ENCODE measurements at regions not wholly inside any gene's neighbourhood (a gene's known extent, or its start where the extent isn't known, plus 50 kb on each side); places are given as distances from the start of the nearest gene placed in this dataset.

- no peak for DNase-seq (ENCODE audit: low read depth)
Observed at GRCh38 chr5:96035796-96036195, 74.1 kb upstream of the ELL2 start.

- DNase-seq (ENCODE audit: low read depth), result no peak
Observed at GRCh38 chr5:96033116-96033515, 71.5 kb upstream of the ELL2 start.

- no peak for DNase-seq (ENCODE audit: low read depth)
Observed at GRCh38 chr5:96031811-96032261, 70.2 kb upstream of the ELL2 start.

- no peak for DNase-seq (ENCODE audit: low read depth)
Observed at GRCh38 chr5:96031180-96031579, 69.5 kb upstream of the ELL2 start.

DNA sequence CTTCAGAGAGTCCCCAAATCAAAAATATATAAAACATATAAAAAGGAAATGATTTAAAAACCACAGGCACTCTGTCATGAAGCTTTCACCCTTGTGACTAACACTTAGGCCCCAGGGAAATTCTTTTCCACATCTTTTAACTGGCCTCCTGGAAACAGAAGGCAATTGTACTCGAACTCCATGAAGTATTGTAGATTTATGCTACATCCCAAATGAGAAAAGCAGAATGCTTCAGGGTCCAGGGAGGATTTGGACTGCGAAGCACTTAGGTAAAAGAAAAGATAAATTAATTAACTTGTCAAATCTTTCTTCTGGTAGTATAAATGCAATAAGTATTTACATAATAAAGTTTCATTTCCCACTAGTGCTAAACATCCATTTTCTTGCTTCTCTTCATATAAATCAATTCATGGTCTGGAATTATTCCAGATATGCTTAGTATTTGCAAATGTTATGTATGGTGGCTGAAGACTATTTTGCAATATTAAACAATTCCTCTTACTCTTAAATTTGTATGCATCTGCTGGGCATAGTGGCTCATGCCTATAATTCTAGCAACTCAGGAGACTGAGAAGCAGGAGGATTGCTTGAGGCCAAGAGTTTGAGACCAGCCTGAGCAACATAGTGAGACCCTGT, 64.9 kb upstream of the ELL2 start:
- DNase-seq (ENCODE audit: low read depth), result no peak

DNA sequence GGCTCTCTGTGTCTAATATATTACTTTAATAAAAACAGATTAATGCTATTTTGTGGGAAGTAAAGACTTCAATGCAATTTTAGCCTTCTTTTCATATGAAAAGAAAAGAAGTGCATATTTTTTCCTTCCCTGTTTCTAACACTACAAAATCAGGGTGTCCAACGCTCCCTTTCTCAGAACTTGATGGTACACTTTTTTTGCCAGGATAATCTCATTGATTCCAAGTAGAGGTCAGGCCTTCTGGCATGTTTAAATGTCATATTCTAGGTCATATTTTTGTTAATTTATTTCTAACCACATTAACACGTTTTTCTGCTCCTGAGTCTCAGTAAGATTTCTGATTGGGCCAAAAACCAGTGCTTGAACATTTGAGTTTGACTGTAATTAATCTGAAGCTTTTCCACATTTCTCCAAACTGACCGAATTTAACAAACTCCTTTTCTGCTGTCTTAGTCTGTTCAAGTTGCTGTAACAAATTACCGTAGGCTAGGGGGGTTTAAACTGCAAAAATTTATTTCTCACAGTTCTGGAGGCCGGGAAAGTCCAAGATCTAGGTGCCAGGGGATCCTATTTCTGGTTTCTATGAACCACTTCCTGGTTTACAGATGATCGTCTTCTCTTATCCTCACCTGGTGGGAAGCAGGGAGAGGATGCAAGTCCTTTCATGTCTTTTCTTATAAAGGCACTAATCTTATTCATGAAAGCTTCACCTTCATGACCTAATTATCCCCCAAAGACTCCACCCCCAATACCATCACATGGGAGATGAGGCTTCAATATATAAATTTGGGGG, 63.2 kb upstream of the ELL2 start:
- no peak for DNase-seq (ENCODE audit: low read depth)

DNA sequence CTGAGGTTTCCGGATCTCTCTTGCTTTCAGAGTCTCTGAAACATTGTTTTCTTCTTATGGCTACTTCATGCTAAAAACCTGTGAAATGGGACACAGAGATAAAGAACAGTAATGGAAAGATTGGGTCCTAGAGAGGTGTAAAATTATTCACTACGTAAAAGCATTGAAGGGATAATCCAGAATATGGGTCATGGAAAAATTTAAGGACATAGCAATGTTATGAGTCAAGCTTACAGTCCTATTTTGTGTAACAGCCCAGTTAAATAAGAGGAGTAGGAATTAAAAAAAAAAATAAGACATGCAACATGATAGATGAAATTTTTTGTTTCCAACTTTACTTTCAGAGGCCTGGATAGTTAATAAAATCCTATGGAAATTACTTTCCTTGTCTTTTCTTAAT, 61.9 kb upstream of the ELL2 start:
- no peak for DNase-seq (ENCODE audit: low read depth)

DNA sequence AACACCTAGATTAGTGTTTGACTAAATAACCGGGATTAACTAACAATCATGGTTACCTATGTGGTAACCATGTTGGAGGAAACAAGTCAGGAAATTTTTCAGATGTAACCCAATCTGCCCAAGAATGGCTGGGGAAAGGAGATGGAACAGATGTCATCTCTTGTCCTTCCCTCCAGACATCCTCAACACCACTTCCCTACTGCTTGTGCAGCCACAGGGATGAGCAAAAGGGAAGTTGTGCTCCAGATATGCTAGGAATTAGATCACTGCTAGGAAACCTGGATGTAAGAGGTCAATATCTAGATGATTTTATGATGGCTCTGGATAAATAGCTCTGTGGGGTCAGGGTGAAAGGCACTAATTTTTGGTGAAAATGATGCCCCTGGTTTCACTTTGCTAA, 61.3 kb upstream of the ELL2 start:
- DNase-seq (ENCODE audit: low read depth), result no peak

DNA sequence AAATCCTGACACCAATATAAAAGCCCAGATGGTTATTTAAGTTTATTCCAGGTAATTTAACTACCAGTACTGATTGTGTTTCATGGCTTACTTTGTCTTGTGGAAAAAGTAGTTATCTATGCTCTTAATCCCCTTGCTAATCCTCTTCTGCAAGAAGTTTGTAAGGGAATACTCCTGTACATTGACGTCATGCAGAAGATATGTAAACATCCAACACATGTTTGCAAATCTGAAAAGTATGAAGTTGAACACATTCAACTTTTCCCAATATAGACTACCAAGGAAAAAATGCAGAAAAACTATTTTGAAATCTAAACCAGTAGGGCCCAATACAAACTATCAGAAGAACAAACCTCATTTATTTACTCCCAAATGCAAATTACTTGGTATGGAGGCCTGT, 56.3 kb upstream of the ELL2 start:
- DNase-seq (ENCODE audit: low read depth), result no peak

- DNase-seq (ENCODE audit: low read depth), result no peak
Observed at GRCh38 chr5:96016216-96016615, 54.6 kb upstream of the ELL2 start.

DNA sequence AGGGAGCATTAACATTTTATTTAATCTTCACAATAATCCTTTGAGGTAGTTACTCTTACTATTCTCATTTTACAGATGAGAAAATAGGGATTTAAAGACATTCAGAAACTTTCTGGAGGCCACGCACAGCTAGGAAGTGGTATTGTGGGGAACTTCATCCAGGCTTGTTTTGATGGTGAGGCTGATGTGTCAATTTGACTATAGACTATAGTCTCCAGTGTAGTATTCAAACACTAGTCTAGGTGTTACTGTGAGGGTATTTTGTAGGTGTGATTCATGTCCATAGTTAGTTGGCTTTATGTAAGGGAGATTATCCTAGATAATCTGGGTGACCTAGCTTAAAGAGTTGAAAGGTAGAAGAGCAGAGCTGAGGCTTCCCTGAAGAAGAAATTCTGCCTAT, 54.1 kb upstream of the ELL2 start:
- DNase-seq (ENCODE audit: low read depth), result no peak

GRCh38 chr5:96014395-96014794, 52.7 kb upstream of the ELL2 start:
- DNase-seq (ENCODE audit: low read depth), result no peak

DNA sequence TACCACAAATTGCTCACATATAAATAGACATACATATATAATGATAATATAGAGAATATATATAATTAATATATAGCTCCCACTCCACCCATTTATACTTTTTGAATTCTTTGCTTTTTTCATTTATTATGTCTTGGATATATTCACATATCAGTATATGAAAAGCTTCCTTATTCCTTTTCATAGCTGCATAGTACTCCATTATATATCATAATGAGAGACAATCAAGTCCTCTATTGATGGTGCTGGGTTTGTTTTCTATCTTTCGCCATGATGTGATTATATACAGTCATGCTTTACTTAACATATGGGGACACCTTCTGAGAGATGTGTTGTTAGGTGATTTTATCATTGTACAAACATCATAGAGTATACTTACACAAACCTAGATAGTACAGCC, 51.6 kb upstream of the ELL2 start:
- DNase-seq (ENCODE audit: low read depth), result no peak

GRCh38 chr5:96012399-96012798, 50.7 kb upstream of the ELL2 start:
- no peak for DNase-seq (ENCODE audit: low read depth)
